ENCODE measurements at regions not wholly inside any gene's neighbourhood (a gene's known extent, or its start where the extent isn't known, plus 50 kb on each side); places are given as distances from the start of the nearest gene placed in this dataset.

GRCh38 chr18:78777992-78778391, 201.6 kb upstream of the SALL3 start:
- H3K9me3 ChIP-seq, result no peaks in the 10 kb centered on the region
- no peaks in the 10 kb centered on the region for H3K36me3 ChIP-seq
- intact Hi-C loops (cut with DNase I; ENCODE audit: low total_unique reads), result no loop called here
- H3K27me3 ChIP-seq (replicated peaks in 1 of 7), result peaks cover 0 to 1% (median 0%) of the 10 kb centered on the region in 7 donors
- H3K4me1 ChIP-seq, result no peaks in the 10 kb centered on the region
- no peak overlapping the region for H3K4me3 ChIP-seq
- no peak overlapping the region for H3K27ac ChIP-seq
- DNase-seq, result peak; percentile 69
- 84 to 92% (median 88%) methylated on average over 15 to 17 of the region's 17 CpGs for WGBS, 5 donors
- no peak for TF ChIP-seq CTCF (IDR thresholded peaks at IDR 0.05 in 8 of 11, conservative IDR thresholded peaks at IDR 0.05 in 3 of 11)
- TF ChIP-seq POLR2AphosphoS5 (IDR thresholded peaks at IDR 0.05), result no peak
- no peak for TF ChIP-seq POLR2A (IDR thresholded peaks at IDR 0.05)

- intact Hi-C loops (cut with DNase I; ENCODE audit: low total_unique reads), result no loop called here
- H3K4me1 ChIP-seq, result no peaks in the 10 kb centered on the region
- no peaks in the 10 kb centered on the region for H3K9me3 ChIP-seq
- H3K36me3 ChIP-seq, result no peaks in the 10 kb centered on the region
- WGBS, 5 donors, result 91 to 98% (median 95%) methylated on average over 15 of the region's 15 CpGs
- no peak for TF ChIP-seq POLR2A (IDR thresholded peaks at IDR 0.05)
- TF ChIP-seq CTCF (IDR thresholded peaks at IDR 0.05 in 8 of 11, conservative IDR thresholded peaks at IDR 0.05 in 3 of 11), result no peak
- TF ChIP-seq POLR2AphosphoS5 (IDR thresholded peaks at IDR 0.05), result no peak
- peak; percentile 39 for DNase-seq
- no peak overlapping the region for H3K4me3 ChIP-seq
- H3K27ac ChIP-seq, result no peak overlapping the region
- no peaks in the 10 kb centered on the region for H3K27me3 ChIP-seq (replicated peaks in 1 of 7)
Observed at GRCh38 chr18:78778651-78779050, 201.0 kb upstream of the SALL3 start.

- no peaks in the 10 kb centered on the region for H3K9me3 ChIP-seq
- intact Hi-C loops (cut with DNase I; ENCODE audit: low total_unique reads), result no loop called here
- H3K27me3 ChIP-seq (replicated peaks in 1 of 7), result no peaks in the 10 kb centered on the region
- TF ChIP-seq POLR2A (IDR thresholded peaks at IDR 0.05) (no peak), CTCF (IDR thresholded peaks at IDR 0.05 in 8 of 11, conservative IDR thresholded peaks at IDR 0.05 in 3 of 11) (no peak), POLR2AphosphoS5 (IDR thresholded peaks at IDR 0.05) (no peak)
- H3K36me3 ChIP-seq, result no peaks in the 10 kb centered on the region
- H3K4me1 ChIP-seq, result no peaks in the 10 kb centered on the region
- no peak overlapping the region for H3K27ac ChIP-seq
- WGBS, 5 donors, result 84 to 92% (median 85%) methylated on average over 24 to 29 of the region's 29 CpGs
- H3K4me3 ChIP-seq, result no peak overlapping the region
- peak; percentile 58 for DNase-seq
Observed at GRCh38 chr18:78779996-78780718, 199.5 kb upstream of the SALL3 start.

GRCh38 chr18:78780719-78781600, 198.7 kb upstream of the SALL3 start:
- DNase-seq, result peak; percentile 68
- no peak overlapping the region for H3K27ac ChIP-seq
- no peak overlapping the region for H3K4me3 ChIP-seq
- no peaks in the 10 kb centered on the region for H3K4me1 ChIP-seq
- no peaks in the 10 kb centered on the region for H3K9me3 ChIP-seq
- 83 to 92% (median 89%) methylated on average over 38 to 42 of the region's 42 CpGs for WGBS, 5 donors
- TF ChIP-seq CTCF (IDR thresholded peaks at IDR 0.05 in 8 of 11, conservative IDR thresholded peaks at IDR 0.05 in 3 of 11) (no peak), POLR2AphosphoS5 (IDR thresholded peaks at IDR 0.05) (no peak), POLR2A (IDR thresholded peaks at IDR 0.05) (no peak)
- H3K27me3 ChIP-seq (replicated peaks in 1 of 7), result no peaks in the 10 kb centered on the region
- no peaks in the 10 kb centered on the region for H3K36me3 ChIP-seq
- intact Hi-C loops (cut with DNase I; ENCODE audit: low total_unique reads), result no loop called here

Data from spleen (tissue), 11 donors.